H9 (cell line): ENCODE measurements at regions not wholly inside any gene's neighbourhood (a gene's known extent, or its start where the extent isn't known, plus 50 kb on each side); places are given as distances from the start of the nearest gene placed in this dataset.

ENCODE experiments used
- DNase-seq: peaks from one replicate; pipeline ENCODE4 v3.0.0-alpha.2; 2017
- H2AFZ ChIP-seq: one replicate; pipeline ENCODE4 v1.6.1; 2013; ENCODE audit warnings: mild to moderate bottlenecking, low read length, control low read depth, moderate library complexity
- H2AK5ac ChIP-seq: 2 replicates; pipeline ENCODE4 v1.6.1; 2013; ENCODE audit warnings: low read length, control low read depth, mixed read lengths; ENCODE audit not compliant: insufficient read length
- H2BK120ac ChIP-seq: one replicate; pipeline ENCODE4 v1.6.1; 2013; ENCODE audit warnings: low read depth, mild to moderate bottlenecking, low read length, control low read depth, inconsistent platforms; ENCODE audit not compliant: poor library complexity, severe bottlenecking
- H2BK12ac ChIP-seq: 2 replicates; pipeline ENCODE4 v1.6.1; 2013; ENCODE audit warnings: low read length, control low read depth, mixed read lengths, low read depth; ENCODE audit not compliant: insufficient read length
- H2BK15ac ChIP-seq: 2 replicates; pipeline ENCODE4 v1.6.1; 2013; ENCODE audit warnings: low read depth, low read length, control low read depth
- H2BK20ac ChIP-seq: one replicate; pipeline ENCODE4 v1.6.1; 2013; ENCODE audit warnings: low read depth, mild to moderate bottlenecking, low read length, control low read depth, inconsistent platforms; ENCODE audit not compliant: poor library complexity, severe bottlenecking
- H2BK5ac ChIP-seq: 2 replicates; pipeline ENCODE4 v1.6.1; 2013; ENCODE audit warnings: low read length, control low read depth, mixed read lengths; ENCODE audit not compliant: insufficient read length
- H3K14ac ChIP-seq: 2 replicates; pipeline ENCODE4 v1.6.1; 2013; ENCODE audit warnings: low read length, control low read depth; ENCODE audit not compliant: insufficient read depth
- H3K18ac ChIP-seq: 2 replicates; pipeline ENCODE4 v1.6.1; 2013; ENCODE audit warnings: low read depth, mild to moderate bottlenecking, mixed read lengths, low read length, control low read depth; ENCODE audit not compliant: insufficient read length
- H3K23ac ChIP-seq: 2 replicates; pipeline ENCODE4 v1.6.1; 2013; ENCODE audit warnings: low read length, control low read depth, mixed read lengths, low read depth; ENCODE audit not compliant: insufficient read length
- H3K23me2 ChIP-seq: 2 replicates; pipeline ENCODE4 v1.6.1; 2013; ENCODE audit warnings: low read depth, mild to moderate bottlenecking, mixed read lengths, low read length, control low read depth; ENCODE audit not compliant: insufficient read length, poor library complexity, severe bottlenecking
- H3K27ac ChIP-seq: 2 replicates; pipeline ENCODE4 v1.5.1; 2013; ENCODE audit warnings: low read length, control low read depth, mixed read lengths, low read depth; ENCODE audit not compliant: insufficient read length
- H3K27me3 ChIP-seq: 2 replicates; pipeline ENCODE4 v1.6.1; 2013; ENCODE audit warnings: low read length, control low read depth, inconsistent platforms; ENCODE audit not compliant: insufficient read depth
- H3K4ac ChIP-seq: 2 replicates; pipeline ENCODE4 v1.6.1; 2013; ENCODE audit warnings: low read depth, mild to moderate bottlenecking, control low read depth, inconsistent platforms, low read length, moderate library complexity
- H3K4me1 ChIP-seq: 2 replicates; pipeline ENCODE4 v1.6.1; 2013; ENCODE audit warnings: low read length, control low read depth, inconsistent platforms; ENCODE audit not compliant: insufficient read depth
- H3K4me2 ChIP-seq: 2 replicates; pipeline ENCODE4 v1.6.1; 2013; ENCODE audit warnings: low read length, control low read depth, mixed read lengths; ENCODE audit not compliant: insufficient read length, insufficient read depth
- H3K56ac ChIP-seq: 2 replicates; pipeline ENCODE4 v1.6.1; 2013; ENCODE audit warnings: low read depth, mild to moderate bottlenecking, mixed read lengths, low read length, control low read depth; ENCODE audit not compliant: insufficient read length
- H3K79me1 ChIP-seq: 2 replicates; pipeline ENCODE4 v1.6.1; 2013; ENCODE audit warnings: low read depth, mild to moderate bottlenecking, moderate library complexity, low read length, control low read depth, inconsistent platforms; ENCODE audit not compliant: insufficient read depth, poor library complexity, severe bottlenecking
- H3K79me2 ChIP-seq: 2 replicates; pipeline ENCODE4 v1.6.1; 2013; ENCODE audit warnings: low read length, control low read depth, inconsistent platforms; ENCODE audit not compliant: insufficient read depth
- H3K9ac ChIP-seq: 2 replicates; pipeline ENCODE4 v1.6.1; 2013; ENCODE audit warnings: low read length, control low read depth, mixed read lengths; ENCODE audit not compliant: insufficient read length; ENCODE audit errors: extremely low read depth
- H3K9me3 ChIP-seq: one replicate; pipeline ENCODE4 v1.6.1; 2013; ENCODE audit warnings: low read depth, low read length, inconsistent platforms; ENCODE audit not compliant: control insufficient read depth
- H3T11ph ChIP-seq: one replicate; pipeline ENCODE4 v1.6.1; 2013; ENCODE audit warnings: mild to moderate bottlenecking, low read length, control low read depth, inconsistent platforms
- H4K20me1 ChIP-seq: one replicate; pipeline ENCODE4 v1.6.1; 2013; ENCODE audit not compliant: control insufficient read depth, insufficient read length, insufficient read depth
- H4K5ac ChIP-seq: 2 replicates; pipeline ENCODE4 v1.6.1; 2013; ENCODE audit warnings: low read depth, mild to moderate bottlenecking, mixed read lengths, low read length, control low read depth; ENCODE audit not compliant: insufficient read length
- H4K8ac ChIP-seq: replicated peaks from 2 replicates; pipeline ENCODE4 v1.6.1; 2013; ENCODE audit warnings: low read length, control low read depth, mixed read lengths, low read depth; ENCODE audit not compliant: insufficient read length
- H4K91ac ChIP-seq: 2 replicates; pipeline ENCODE4 v1.6.1; 2013; ENCODE audit warnings: low read depth, mild to moderate bottlenecking, moderate library complexity, mixed read lengths, low read length, control low read depth; ENCODE audit not compliant: insufficient read length
- H3K27ac Mint-ChIP-seq, 3 experiments: 2 replicates in 2 of 3; 3 replicates in 1 of 3; pipeline ENCODE4 v1.8.0; 2020 to 2021; ENCODE audit warnings: mixed read lengths in 3 of 3, mild to moderate bottlenecking in 1 of 3, moderate library complexity in 1 of 3
- H3K27me3 Mint-ChIP-seq: 2 replicates; pipeline ENCODE4 v1.8.0; 2021; ENCODE audit warnings: low read depth, mild to moderate bottlenecking, moderate library complexity, mixed read lengths
- H3K36me3 Mint-ChIP-seq, 3 experiments: 2 replicates in 2 of 3; 3 replicates in 1 of 3; pipeline ENCODE4 v1.8.0; 2020 to 2021; ENCODE audit warnings: low read depth in 3 of 3, mixed read lengths in 3 of 3; ENCODE audit not compliant: insufficient read depth in 1 of 3
- H3K4me1 Mint-ChIP-seq, 2 experiments: 2 replicates each; pipeline ENCODE4 v1.8.0; 2020; ENCODE audit warnings: mixed read lengths in 2 of 2
- H3K4me3 Mint-ChIP-seq, 2 experiments: 2 replicates in 1 of 2; 3 replicates in 1 of 2; pipeline ENCODE4 v1.8.0; 2020 to 2021; ENCODE audit warnings: mild to moderate bottlenecking in 2 of 2, mixed read lengths in 2 of 2, moderate library complexity in 1 of 2
- H3K9me3 Mint-ChIP-seq, 2 experiments: 2 replicates in 1 of 2; 3 replicates in 1 of 2; pipeline ENCODE4 v1.8.0; 2020; ENCODE audit warnings: mild to moderate bottlenecking in 2 of 2, mixed read lengths in 2 of 2, moderate library complexity in 1 of 2
- WGBS: extraction: QIAGEN DNeasy Blood & Tissue Kit; methylation state at CpG from one replicate; pipeline ENCODE4 v1.1.7; 2013; ENCODE audit warnings: missing lambda C conversion rate, low lambda C conversion rate, mixed read lengths; ENCODE audit not compliant: insufficient read length; ENCODE audit errors: extremely low coverage; 5-methylcytosine and 5-hydroxymethylcytosine counted together
- TF ChIP-seq, protein P1 (sequence below): fragments of 200-600 bp; sonication (generic); conservative IDR thresholded peaks from 3 replicates; pipeline ENCODE4 v1.8.0; 2021; ENCODE audit warnings: antibody characterized with exemption, mild to moderate bottlenecking

GRCh38 chr12:88753707-88754106, 173.4 kb upstream of the KITLG start:
- no peak overlapping the region for H2AFZ ChIP-seq

More at GRCh38 chr12:88753707-88754106, 173.4 kb upstream of the KITLG start:
- Histone ChIP-seq H3K56ac (no peak overlapping the region), H4K20me1 (no peaks in the 10 kb centered on the region), H2BK12ac (no peak overlapping the region), H2BK5ac (no peak overlapping the region), H3T11ph (no peak overlapping the region), H3K27ac (no peak overlapping the region), H3K18ac (no peak overlapping the region), H3K27me3 (no peaks in the 10 kb centered on the region), H3K9ac (no peak overlapping the region), H4K91ac (no peak overlapping the region), H4K5ac (no peak overlapping the region), H3K23ac (no peak overlapping the region), H3K9me3 (no peaks in the 10 kb centered on the region), H2BK20ac (no peak overlapping the region), H3K23me2 (no peaks in the 10 kb centered on the region), H3K4me2 (no peak overlapping the region), H3K79me2 (no peaks in the 10 kb centered on the region), H3K4ac (no peak overlapping the region), H2BK120ac (no peak overlapping the region), H3K79me1 (no peaks in the 10 kb centered on the region), H2AK5ac (no peak overlapping the region), H4K8ac (no peak overlapping the region), H3K4me1 (no peaks in the 10 kb centered on the region), H3K14ac (no peak overlapping the region), H2BK15ac (no peak overlapping the region)
- H3K4me3 Mint-ChIP-seq: no peak overlapping the region
- no peaks in the 10 kb centered on the region for H3K27me3 Mint-ChIP-seq
- no peak overlapping the region for H3K27ac Mint-ChIP-seq
- no peaks in the 10 kb centered on the region for H3K9me3 Mint-ChIP-seq
- TF ChIP-seq, protein P1, sequence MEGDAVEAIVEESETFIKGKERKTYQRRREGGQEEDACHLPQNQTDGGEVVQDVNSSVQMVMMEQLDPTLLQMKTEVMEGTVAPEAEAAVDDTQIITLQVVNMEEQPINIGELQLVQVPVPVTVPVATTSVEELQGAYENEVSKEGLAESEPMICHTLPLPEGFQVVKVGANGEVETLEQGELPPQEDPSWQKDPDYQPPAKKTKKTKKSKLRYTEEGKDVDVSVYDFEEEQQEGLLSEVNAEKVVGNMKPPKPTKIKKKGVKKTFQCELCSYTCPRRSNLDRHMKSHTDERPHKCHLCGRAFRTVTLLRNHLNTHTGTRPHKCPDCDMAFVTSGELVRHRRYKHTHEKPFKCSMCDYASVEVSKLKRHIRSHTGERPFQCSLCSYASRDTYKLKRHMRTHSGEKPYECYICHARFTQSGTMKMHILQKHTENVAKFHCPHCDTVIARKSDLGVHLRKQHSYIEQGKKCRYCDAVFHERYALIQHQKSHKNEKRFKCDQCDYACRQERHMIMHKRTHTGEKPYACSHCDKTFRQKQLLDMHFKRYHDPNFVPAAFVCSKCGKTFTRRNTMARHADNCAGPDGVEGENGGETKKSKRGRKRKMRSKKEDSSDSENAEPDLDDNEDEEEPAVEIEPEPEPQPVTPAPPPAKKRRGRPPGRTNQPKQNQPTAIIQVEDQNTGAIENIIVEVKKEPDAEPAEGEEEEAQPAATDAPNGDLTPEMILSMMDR: no peak
- no peaks in the 10 kb centered on the region for H3K4me1 Mint-ChIP-seq
- WGBS: no CpG with 5 or more reads among the region's 8 CpGs
- DNase-seq: no peak
- H3K36me3 Mint-ChIP-seq: no peaks in the 10 kb centered on the region
